ENCODE measurements at regions not wholly inside any gene's neighbourhood (a gene's known extent, or its start where the extent isn't known, plus 50 kb on each side); places are given as distances from the start of the nearest gene placed in this dataset.
"Not testable (repeated sequence)": the region's sequence is repeated elsewhere in the genome, so short reads cannot be mapped to it uniquely, and the experiment has no call there.

- DNase-seq = no peak
Measured at GRCh38 chrX:118216087-118216486, 99.5 kb upstream of the KLHL13 start.

GRCh38 chrX:118216509-118216908 lies 99.9 kb upstream of the KLHL13 start:
- no peak for DNase-seq

- no peak for DNase-seq
Measured at GRCh38 chrX:118218079-118218478, 101.5 kb upstream of the KLHL13 start.

GRCh38 chrX:118218940-118219339 lies 102.3 kb upstream of the KLHL13 start:
- no peak for DNase-seq

- no peak for DNase-seq
Measured at GRCh38 chrX:118219866-118220265, 103.3 kb upstream of the KLHL13 start.

- no peak for DNase-seq
Measured at GRCh38 chrX:118220509-118220908, 103.9 kb upstream of the KLHL13 start.

GRCh38 chrX:118221270-118221669 lies 104.7 kb upstream of the KLHL13 start:
- no peak for DNase-seq

- no peak for DNase-seq
Measured at GRCh38 chrX:118221733-118222132, 105.1 kb upstream of the KLHL13 start.

- DNase-seq = no peak
Measured at GRCh38 chrX:118222421-118222820, 105.8 kb upstream of the KLHL13 start.

- no peak for DNase-seq
Measured at GRCh38 chrX:118225711-118226428, 109.3 kb upstream of the KLHL13 start.

GRCh38 chrX:118228041-118228440 lies 111.4 kb upstream of the KLHL13 start:
- no peak for DNase-seq

- no peak for DNase-seq
Measured at GRCh38 chrX:118228456-118228855, 111.8 kb upstream of the KLHL13 start.

GRCh38 chrX:118231464-118231863 lies 114.4 kb upstream of the WDR44 start:
- no peak for DNase-seq

GRCh38 chrX:118239178-118239870 lies 106.6 kb upstream of the WDR44 start:
- DNase-seq = no peak

- no peak for DNase-seq
Measured at GRCh38 chrX:118239913-118240698, 105.8 kb upstream of the WDR44 start.

GRCh38 chrX:118246961-118247360 lies 98.9 kb upstream of the WDR44 start:
- DNase-seq = not testable (repeated sequence)

GRCh38 chrX:118249146-118249545 lies 96.8 kb upstream of the WDR44 start:
- DNase-seq = no peak

- no peak for DNase-seq
Measured at GRCh38 chrX:118250445-118250844, 95.5 kb upstream of the WDR44 start.

GRCh38 chrX:118251271-118251670 lies 94.6 kb upstream of the WDR44 start:
- no peak for DNase-seq

GRCh38 chrX:118252967-118253366 lies 92.9 kb upstream of the WDR44 start:
- DNase-seq = no peak

GRCh38 chrX:118254611-118255010 lies 91.3 kb upstream of the WDR44 start:
- peak in 2 of 5 experiments; percentile 2 to 30 for DNase-seq

- no peak for DNase-seq
Measured at GRCh38 chrX:118255921-118256320, 90.0 kb upstream of the WDR44 start.

- DNase-seq = no peak
Measured at GRCh38 chrX:118257781-118258180, 88.1 kb upstream of the WDR44 start.

GRCh38 chrX:118259213-118259612 lies 86.7 kb upstream of the WDR44 start:
- no peak for DNase-seq
